ENCODE measurements at regions not wholly inside any gene's neighbourhood (a gene's known extent, or its start where the extent isn't known, plus 50 kb on each side); places are given as distances from the start of the nearest gene placed in this dataset.
A peak's percentile ranks its signal among the peaks of the same experiment; 100 is the strongest.
"Not testable (repeated sequence)": the region's sequence is repeated elsewhere in the genome, so short reads cannot be mapped to it uniquely, and the experiment has no call there.

GRCh38 chr2:2773692-2774091 lies 442.6 kb upstream of the MYT1L start:
- Histone ChIP-seq H3K36me3 (ENCODE audit: low read depth) (no peaks in the 10 kb centered on the region), H3K4me3 (no peak overlapping the region), H3K9me3 (peaks cover 4% of the 10 kb centered on the region), H3K4me1 (ENCODE audit: low read depth) (no peaks in the 10 kb centered on the region)
- ATAC-seq (no peak), DNase-seq (no peak)
- intact Hi-C loops (cut with DNase I, micrococcal nuclease): no loop called here
- TF ChIP-seq CTCF (IDR thresholded peaks at IDR 0.05): no peak

DNA sequence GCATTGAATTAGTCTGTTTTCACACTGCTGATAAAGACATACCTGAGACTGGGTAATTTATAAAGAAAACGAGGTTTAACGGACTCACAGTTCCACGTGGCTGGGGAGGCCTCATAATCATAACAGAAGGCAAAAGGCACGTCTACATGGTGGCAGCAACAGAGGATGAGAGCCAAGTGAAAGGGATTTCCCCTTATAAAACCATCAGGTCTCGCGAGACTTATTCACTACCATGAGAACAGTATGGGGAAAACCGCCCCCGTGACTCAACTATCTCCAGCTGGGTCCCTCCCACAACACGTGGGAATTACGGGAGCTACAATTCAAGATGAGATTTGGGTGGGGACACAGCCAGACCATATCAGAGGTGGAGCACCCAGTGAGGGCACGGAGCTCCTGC lies 442.0 kb upstream of the MYT1L start:
- intact Hi-C loops (cut with DNase I, micrococcal nuclease); ATAC-seq; H3K9me3 ChIP-seq; H3K4me1 ChIP-seq (ENCODE audit: low read depth); H3K4me3 ChIP-seq; DNase-seq; H3K36me3 ChIP-seq (ENCODE audit: low read depth): not testable (repeated sequence)

DNA sequence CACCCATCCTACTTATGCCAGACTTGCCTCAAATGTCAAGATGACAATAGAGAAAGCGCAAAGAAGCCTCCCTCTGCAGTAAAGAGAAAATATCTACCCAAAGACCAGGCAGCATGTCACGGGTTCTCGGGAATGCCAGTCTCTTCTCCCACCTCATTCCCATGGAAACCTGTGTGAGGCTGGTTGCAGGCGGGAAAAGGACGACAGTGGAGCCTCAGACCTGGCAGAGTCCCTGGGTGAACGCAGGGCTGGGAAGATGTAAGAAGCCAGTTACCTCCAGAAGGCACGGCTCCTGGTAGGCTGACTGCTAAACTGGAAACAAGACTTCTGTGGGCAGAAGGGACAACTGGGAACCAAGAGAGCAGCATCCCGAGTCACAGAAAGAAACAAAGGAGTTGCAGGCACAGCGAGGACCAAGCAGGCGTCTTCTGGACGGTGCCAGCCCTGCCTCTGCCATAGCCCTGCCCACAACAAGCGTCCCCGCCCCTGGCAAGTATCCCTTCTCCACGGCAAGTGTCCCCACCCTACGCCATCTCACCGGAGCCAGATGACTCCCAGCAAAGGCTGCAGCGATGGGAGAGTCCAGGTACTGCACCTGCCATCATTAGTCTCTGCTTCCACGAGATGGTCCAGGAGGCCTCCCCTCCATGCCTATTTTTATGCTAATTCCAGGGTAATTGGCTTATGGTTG lies 440.8 kb upstream of the MYT1L start:
- ATAC-seq: no peak
- H3K9me3 ChIP-seq: peaks cover 8% of the 10 kb centered on the region
- no peak for DNase-seq
- H3K4me3 ChIP-seq: no peak overlapping the region
- no peaks in the 10 kb centered on the region for H3K4me1 ChIP-seq (ENCODE audit: low read depth)
- H3K36me3 ChIP-seq (ENCODE audit: low read depth): no peaks in the 10 kb centered on the region
- TF ChIP-seq CTCF (IDR thresholded peaks at IDR 0.05): no peak
- intact Hi-C loops (cut with DNase I, micrococcal nuclease): no loop called here

- Histone ChIP-seq H3K4me3 (no peak overlapping the region), H3K36me3 (ENCODE audit: low read depth) (no peaks in the 10 kb centered on the region), H3K9me3 (peaks cover 8% of the 10 kb centered on the region), H3K4me1 (ENCODE audit: low read depth) (no peaks in the 10 kb centered on the region)
- no peak for TF ChIP-seq CTCF (IDR thresholded peaks at IDR 0.05)
- ATAC-seq (peak; percentile 25), DNase-seq (peak in 1 of 3 donors; percentile 8)
- intact Hi-C loops (cut with DNase I, micrococcal nuclease): no loop called here
These were observed 438.7 kb upstream of the MYT1L start for GRCh38 chr2:2769481-2770431.

GRCh38 chr2:2768476-2768875 lies 437.4 kb upstream of the MYT1L start:
- intact Hi-C loops (cut with DNase I, micrococcal nuclease): no loop called here
- H3K9me3 ChIP-seq: peaks cover 11% of the 10 kb centered on the region
- H3K4me3 ChIP-seq: no peak overlapping the region
- H3K4me1 ChIP-seq (ENCODE audit: low read depth): no peaks in the 10 kb centered on the region
- H3K36me3 ChIP-seq (ENCODE audit: low read depth): no peaks in the 10 kb centered on the region
- DNase-seq: no peak
- ATAC-seq: no peak
- no peak for TF ChIP-seq CTCF (IDR thresholded peaks at IDR 0.05)

GRCh38 chr2:2767837-2768236 lies 436.8 kb upstream of the MYT1L start:
- peaks cover 8% of the 10 kb centered on the region for H3K9me3 ChIP-seq
- no peak for ATAC-seq
- H3K4me1 ChIP-seq (ENCODE audit: low read depth): no peaks in the 10 kb centered on the region
- no peak overlapping the region for H3K4me3 ChIP-seq
- no peaks in the 10 kb centered on the region for H3K36me3 ChIP-seq (ENCODE audit: low read depth)
- intact Hi-C loops (cut with DNase I, micrococcal nuclease): no loop called here
- DNase-seq: no peak
- no peak for TF ChIP-seq CTCF (IDR thresholded peaks at IDR 0.05)

All from mucosa of descending colon (tissue), 3 donors.